ENCODE measurements at regions not wholly inside any gene's neighbourhood (a gene's known extent, or its start where the extent isn't known, plus 50 kb on each side); places are given as distances from the start of the nearest gene placed in this dataset.

GRCh38 chr3:154060238-154061000 lies 60.8 kb upstream of the ARHGEF26 start:
- Histone ChIP-seq H3K27ac (ENCODE audit: insufficient read depth, low read depth, low read length, poor library complexity, severe bottlenecking) (no peak overlapping the region), H3K36me3 (ENCODE audit: control insufficient read depth, insufficient read depth, low read length) (no peaks in the 10 kb centered on the region), H3K9me3 (ENCODE audit: control insufficient read depth, low read length) (no peaks in the 10 kb centered on the region), H3K27me3 (ENCODE audit: control insufficient read depth, insufficient read depth, low read length, poor library complexity, severe bottlenecking) (no peaks in the 10 kb centered on the region), H3K4me1 (ENCODE audit: control insufficient read depth, insufficient read depth, low read length) (no peaks in the 10 kb centered on the region), H3K4me3 (ENCODE audit: insufficient read depth, low read depth, low read length) (no peak overlapping the region)
- 75 to 84% methylated on average over 2 of the region's 4 CpGs for WGBS, 2 experiments

DNA sequence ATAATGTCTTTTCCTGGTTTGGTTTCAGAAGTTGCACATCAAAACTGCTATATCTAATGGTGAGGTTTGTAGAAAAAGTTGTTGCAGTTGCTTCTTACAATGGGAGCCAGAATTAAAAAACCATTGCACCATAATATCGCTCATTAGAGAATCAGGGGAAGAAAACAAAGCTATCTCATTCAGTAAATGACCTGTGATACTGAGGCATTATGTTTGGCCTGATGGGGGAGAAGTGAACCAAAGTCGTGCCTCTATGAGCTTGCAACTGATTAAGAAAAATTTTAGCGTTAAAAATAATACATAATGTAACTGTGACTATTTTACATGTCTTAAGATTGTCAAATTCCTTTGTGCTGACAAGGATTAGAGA lies 60.2 kb upstream of the ARHGEF26 start:
- H3K4me3 ChIP-seq (ENCODE audit: insufficient read depth, low read depth, low read length), result no peak overlapping the region
- no peaks in the 10 kb centered on the region for H3K4me1 ChIP-seq (ENCODE audit: control insufficient read depth, insufficient read depth, low read length)
- WGBS, 2 experiments, result 68 to 100% methylated on average over 1 to 3 of the region's 3 CpGs
- H3K27ac ChIP-seq (ENCODE audit: insufficient read depth, low read depth, low read length, poor library complexity, severe bottlenecking), result no peak overlapping the region
- H3K27me3 ChIP-seq (ENCODE audit: control insufficient read depth, insufficient read depth, low read length, poor library complexity, severe bottlenecking), result no peaks in the 10 kb centered on the region
- no peaks in the 10 kb centered on the region for H3K9me3 ChIP-seq (ENCODE audit: control insufficient read depth, low read length)
- H3K36me3 ChIP-seq (ENCODE audit: control insufficient read depth, insufficient read depth, low read length), result no peaks in the 10 kb centered on the region

DNA sequence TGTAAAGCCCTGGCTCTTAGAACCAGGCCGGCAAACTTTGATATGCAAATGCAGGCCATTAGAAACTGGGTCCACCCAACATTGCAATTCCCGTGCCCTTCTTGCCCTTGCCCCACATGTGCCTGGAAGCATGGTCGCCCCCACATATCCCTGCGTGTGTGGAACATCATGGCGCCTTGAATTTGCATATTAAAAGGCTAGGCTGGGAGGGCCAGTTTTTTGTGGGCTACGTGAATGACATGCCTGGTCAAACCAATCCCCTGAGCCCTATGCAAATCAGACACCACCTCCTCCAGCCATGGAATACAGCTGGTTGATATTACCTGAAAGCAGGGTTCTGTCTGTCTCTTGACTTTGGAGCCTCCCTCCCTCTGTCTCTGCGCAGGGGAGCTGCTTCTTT lies 58.7 kb upstream of the ARHGEF26 start:
- no peak overlapping the region for H3K4me3 ChIP-seq (ENCODE audit: insufficient read depth, low read depth, low read length)
- no peaks in the 10 kb centered on the region for H3K9me3 ChIP-seq (ENCODE audit: control insufficient read depth, low read length)
- no peaks in the 10 kb centered on the region for H3K27me3 ChIP-seq (ENCODE audit: control insufficient read depth, insufficient read depth, low read length, poor library complexity, severe bottlenecking)
- 86 to 94% methylated on average over 7 of the region's 7 CpGs for whole genome bisulfite sequencing, 2 experiments
- no peaks in the 10 kb centered on the region for H3K4me1 ChIP-seq (ENCODE audit: control insufficient read depth, insufficient read depth, low read length)
- no peaks in the 10 kb centered on the region for H3K36me3 ChIP-seq (ENCODE audit: control insufficient read depth, insufficient read depth, low read length)
- no peak overlapping the region for H3K27ac ChIP-seq (ENCODE audit: insufficient read depth, low read depth, low read length, poor library complexity, severe bottlenecking)

- Histone ChIP-seq H3K4me1 (ENCODE audit: control insufficient read depth, insufficient read depth, low read length) (no peaks in the 10 kb centered on the region), H3K27me3 (ENCODE audit: control insufficient read depth, insufficient read depth, low read length, poor library complexity, severe bottlenecking) (no peaks in the 10 kb centered on the region), H3K27ac (ENCODE audit: insufficient read depth, low read depth, low read length, poor library complexity, severe bottlenecking) (no peak overlapping the region), H3K4me3 (ENCODE audit: insufficient read depth, low read depth, low read length) (no peak overlapping the region), H3K36me3 (ENCODE audit: control insufficient read depth, insufficient read depth, low read length) (no peaks in the 10 kb centered on the region), H3K9me3 (ENCODE audit: control insufficient read depth, low read length) (no peaks in the 10 kb centered on the region)
- 82 to 100% methylated on average over 1 to 2 of the region's 2 CpGs for WGBS, 2 experiments
Measured at GRCh38 chr3:154071146-154071545, 50.0 kb upstream of the ARHGEF26 start.
